22Rv1 (cell line): ENCODE measurements at regions not wholly inside any gene's neighbourhood (a gene's known extent, or its start where the extent isn't known, plus 50 kb on each side); places are given as distances from the start of the nearest gene placed in this dataset.
"Not testable (repeated sequence)": the region's sequence is repeated elsewhere in the genome, so short reads cannot be mapped to it uniquely, and the experiment has no call there.

Experiments used
- H3K27ac ChIP-seq: fragments of 450-650 bp; 2 replicates; pipeline ENCODE4 v1.5.1; 2017
- ZFX ChIP-seq: fragments of 450-650 bp; IDR thresholded peaks from 2 replicates; pipeline ENCODE4 v1.6.1; 2017; ENCODE audit warnings: antibody characterized with exemption, borderline replicate concordance
- TF ChIP-seq, protein P1 (sequence below): fragments of 450-650 bp; IDR thresholded peaks from 2 replicates; pipeline ENCODE4 v1.5.1; 2017; ENCODE audit warnings: mild to moderate bottlenecking

GRCh38 chr5:130762031-130762430 lies 403.0 kb downstream of the HINT1 start:
- TF ChIP-seq, protein P1, sequence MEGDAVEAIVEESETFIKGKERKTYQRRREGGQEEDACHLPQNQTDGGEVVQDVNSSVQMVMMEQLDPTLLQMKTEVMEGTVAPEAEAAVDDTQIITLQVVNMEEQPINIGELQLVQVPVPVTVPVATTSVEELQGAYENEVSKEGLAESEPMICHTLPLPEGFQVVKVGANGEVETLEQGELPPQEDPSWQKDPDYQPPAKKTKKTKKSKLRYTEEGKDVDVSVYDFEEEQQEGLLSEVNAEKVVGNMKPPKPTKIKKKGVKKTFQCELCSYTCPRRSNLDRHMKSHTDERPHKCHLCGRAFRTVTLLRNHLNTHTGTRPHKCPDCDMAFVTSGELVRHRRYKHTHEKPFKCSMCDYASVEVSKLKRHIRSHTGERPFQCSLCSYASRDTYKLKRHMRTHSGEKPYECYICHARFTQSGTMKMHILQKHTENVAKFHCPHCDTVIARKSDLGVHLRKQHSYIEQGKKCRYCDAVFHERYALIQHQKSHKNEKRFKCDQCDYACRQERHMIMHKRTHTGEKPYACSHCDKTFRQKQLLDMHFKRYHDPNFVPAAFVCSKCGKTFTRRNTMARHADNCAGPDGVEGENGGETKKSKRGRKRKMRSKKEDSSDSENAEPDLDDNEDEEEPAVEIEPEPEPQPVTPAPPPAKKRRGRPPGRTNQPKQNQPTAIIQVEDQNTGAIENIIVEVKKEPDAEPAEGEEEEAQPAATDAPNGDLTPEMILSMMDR = no peak
- no peak for TF ChIP-seq ZFX
- no peak overlapping the region for H3K27ac ChIP-seq

- TF ChIP-seq, protein P1 = no peak
- TF ChIP-seq ZFX = no peak
- no peak overlapping the region for H3K27ac ChIP-seq
Observed at GRCh38 chr5:130759061-130759460, 406.0 kb downstream of the HINT1 start.

- no peak for TF ChIP-seq ZFX
- TF ChIP-seq, protein P1 = no peak
Observed at GRCh38 chr5:130747556-130747955, 417.5 kb downstream of the HINT1 start.

GRCh38 chr5:130746641-130747040 lies 418.4 kb downstream of the HINT1 start:
- H3K27ac ChIP-seq = not testable (repeated sequence)

More at GRCh38 chr5:130747556-130747955, 417.5 kb downstream of the HINT1 start:
- H3K27ac ChIP-seq = no peak overlapping the region

DNA sequence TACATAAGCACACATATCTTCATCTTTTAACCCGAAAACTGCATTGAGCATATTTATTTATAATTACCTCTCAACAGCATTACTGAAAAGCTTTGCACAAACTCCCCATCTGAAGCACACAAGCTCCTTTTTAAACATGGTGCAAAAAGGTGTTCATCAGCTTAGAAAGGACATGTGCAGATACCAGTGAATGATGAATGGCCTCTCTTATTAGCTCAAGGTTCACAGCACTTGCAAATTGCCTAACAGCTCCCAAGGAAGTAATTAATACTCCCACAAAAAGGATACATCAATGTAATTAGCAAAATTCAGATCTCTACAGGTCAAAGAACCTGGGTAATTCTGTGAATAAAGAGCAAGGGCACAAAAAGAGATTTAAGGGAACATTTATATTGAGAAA lies 422.0 kb downstream of the HINT1 start:
- no peak overlapping the region for H3K27ac ChIP-seq
- TF ChIP-seq ZFX = no peak
- TF ChIP-seq, protein P1 = no peak

GRCh38 chr5:130740047-130740569 lies 424.9 kb downstream of the HINT1 start:
- no peak overlapping the region for H3K27ac ChIP-seq
- no peak for TF ChIP-seq ZFX
- TF ChIP-seq, protein P1 = no peak

DNA sequence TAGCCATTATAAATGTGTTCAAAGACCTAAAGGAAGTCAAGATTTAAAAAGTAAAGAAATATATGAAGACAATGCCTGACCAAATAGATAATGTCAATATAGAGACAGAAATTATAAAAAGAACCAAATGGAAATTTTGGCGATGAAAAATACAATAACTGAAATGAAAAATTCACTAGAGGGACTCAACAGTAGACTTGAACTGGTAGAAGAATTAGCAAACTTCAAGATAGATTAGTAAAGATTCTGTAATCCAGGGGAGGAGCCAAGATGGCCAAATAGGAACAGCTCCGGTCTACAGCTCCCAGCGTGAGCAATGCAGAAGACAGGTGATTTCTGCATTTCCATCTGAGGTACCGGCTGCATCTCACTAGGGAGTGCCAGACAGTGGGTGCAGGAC lies 433.2 kb downstream of the HINT1 start:
- TF ChIP-seq, protein P1 = no peak
- TF ChIP-seq ZFX = no peak
- no peak overlapping the region for H3K27ac ChIP-seq

- no peak for TF ChIP-seq ZFX
- TF ChIP-seq, protein P1 = no peak
- no peak overlapping the region for H3K27ac ChIP-seq
Observed at GRCh38 chr5:130729541-130729940, 435.5 kb downstream of the HINT1 start.
